ENCODE measurements at regions not wholly inside any gene's neighbourhood (a gene's known extent, or its start where the extent isn't known, plus 50 kb on each side); places are given as distances from the start of the nearest gene placed in this dataset.
"Not testable (repeated sequence)": the region's sequence is repeated elsewhere in the genome, so short reads cannot be mapped to it uniquely, and the experiment has no call there.

- no peak for DNase-seq
Measured at GRCh38 chrX:150217609-150218008, 145.5 kb upstream of the MAMLD1 start.

- peak in 1 of 2 donors; percentile 40 for DNase-seq
Measured at GRCh38 chrX:150219374-150220185, 143.5 kb upstream of the MAMLD1 start.

DNA sequence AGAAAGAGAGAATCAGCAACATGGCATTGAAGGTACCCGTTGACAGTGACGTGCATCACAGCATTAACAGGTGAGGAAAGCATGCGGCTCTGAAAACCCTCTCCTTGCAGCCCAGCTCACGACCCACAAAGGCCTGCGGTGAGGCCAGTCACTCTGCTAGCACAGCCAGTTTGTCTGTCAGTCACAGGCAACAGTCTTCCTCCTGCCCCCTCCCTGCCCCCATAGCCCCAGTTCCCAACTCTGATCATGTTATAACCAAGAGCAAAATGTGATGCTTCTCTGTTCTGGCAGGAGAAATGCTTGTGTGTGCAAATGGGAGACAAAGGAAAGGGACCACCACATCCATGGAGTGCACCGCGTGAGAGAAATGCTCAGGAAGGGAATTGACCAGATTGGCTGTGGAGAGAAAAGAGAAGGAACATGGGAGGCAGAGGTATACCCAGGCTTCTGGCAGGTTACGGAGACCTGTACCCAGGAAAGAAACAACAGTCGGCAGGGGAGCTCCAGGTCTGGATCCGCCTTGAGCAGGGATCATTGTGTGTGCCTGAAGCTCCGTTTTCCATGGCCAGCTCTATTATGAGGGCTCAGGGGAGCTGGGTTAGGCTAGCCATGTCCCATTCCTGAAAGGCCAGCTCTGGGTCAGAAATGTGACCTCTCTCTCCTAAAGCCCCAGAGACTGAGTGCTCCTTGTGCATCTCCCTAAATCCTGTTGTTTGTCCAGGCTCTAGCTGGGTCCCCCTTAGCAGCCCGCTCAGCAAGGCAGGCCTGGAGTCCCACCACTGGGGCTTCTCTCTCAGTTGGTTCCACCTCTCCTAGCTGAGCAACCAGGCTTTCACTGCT, 139.7 kb upstream of the MAMLD1 start:
- DNase-seq = no peak

- DNase-seq = no peak
Measured at GRCh38 chrX:150224676-150225075, 138.4 kb upstream of the MAMLD1 start.

DNA sequence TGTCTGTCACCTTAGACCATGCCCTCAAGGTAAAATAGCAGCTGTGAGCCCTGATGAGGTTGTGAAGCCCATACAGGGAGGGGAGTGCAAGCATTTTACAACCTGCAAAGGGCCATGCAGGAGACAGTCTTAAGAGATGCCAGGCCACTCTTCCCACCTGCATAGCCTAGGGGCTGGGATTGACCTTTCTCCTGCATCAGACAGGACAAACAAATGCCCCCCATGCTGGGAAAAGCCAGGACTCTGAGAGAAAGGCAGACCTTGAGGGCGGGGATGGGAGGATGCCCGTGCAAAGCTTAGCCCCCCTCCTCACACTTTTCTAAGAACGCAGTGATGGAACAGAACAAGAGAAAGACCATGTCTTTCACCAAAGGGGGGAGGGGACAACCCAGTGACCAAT, 137.9 kb upstream of the MAMLD1 start:
- DNase-seq = no peak

DNA sequence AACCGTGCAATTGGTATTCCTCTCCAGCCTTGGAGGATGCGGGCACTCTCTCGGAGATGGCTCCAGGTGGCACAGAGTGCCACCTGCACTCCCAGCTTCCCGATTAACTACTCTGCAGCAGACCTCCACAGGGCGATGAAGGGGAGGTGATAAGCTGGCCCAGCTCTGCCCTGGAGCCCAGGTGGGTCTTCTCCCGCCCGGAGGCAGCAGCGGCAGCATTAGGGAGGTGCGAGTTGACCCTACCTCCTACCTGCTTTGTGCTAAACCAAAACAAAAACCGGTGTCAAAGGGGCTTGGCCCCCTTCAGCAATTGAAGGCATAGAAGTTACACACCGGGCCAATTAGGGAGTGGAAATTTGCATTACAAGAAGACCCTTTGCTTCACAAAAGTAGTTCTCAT, 137.4 kb upstream of the MAMLD1 start:
- no peak for DNase-seq

- no peak for DNase-seq
Measured at GRCh38 chrX:150226223-150226965, 136.7 kb upstream of the MAMLD1 start.

DNA sequence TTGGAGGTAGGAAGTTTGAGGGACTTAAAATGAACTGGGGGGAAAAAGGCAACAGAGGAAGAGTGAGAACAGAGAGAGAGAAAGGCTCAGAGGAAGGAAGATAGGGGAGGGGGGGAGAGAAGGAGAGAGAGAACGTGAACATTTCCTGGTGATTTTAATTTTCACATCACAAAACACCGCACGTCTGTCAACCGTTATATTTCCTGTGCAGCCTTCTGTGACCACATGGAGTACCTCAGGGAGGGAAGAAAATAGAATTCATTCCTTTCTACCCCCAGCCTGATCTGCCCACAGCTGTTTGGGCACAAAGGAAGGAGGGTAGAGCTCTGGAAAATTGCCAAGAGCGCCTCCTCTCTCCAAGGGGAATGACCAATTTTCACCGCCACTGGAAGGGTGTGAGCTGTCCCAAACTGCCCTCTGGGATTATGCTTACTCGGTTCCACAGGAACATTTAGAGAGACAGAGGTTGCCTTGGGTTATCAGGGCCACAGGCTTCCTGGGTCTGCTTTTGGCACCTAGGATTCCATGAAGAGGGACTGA, 135.7 kb upstream of the MAMLD1 start:
- DNase-seq = no peak

- DNase-seq = no peak
Measured at GRCh38 chrX:150227873-150228410, 135.2 kb upstream of the MAMLD1 start.

GRCh38 chrX:150228431-150228830, 134.7 kb upstream of the MAMLD1 start:
- DNase-seq = no peak

- DNase-seq = no peak
Measured at GRCh38 chrX:150229030-150229429, 134.1 kb upstream of the MAMLD1 start.

- DNase-seq = no peak
Measured at GRCh38 chrX:150229481-150229880, 133.6 kb upstream of the MAMLD1 start.

DNA sequence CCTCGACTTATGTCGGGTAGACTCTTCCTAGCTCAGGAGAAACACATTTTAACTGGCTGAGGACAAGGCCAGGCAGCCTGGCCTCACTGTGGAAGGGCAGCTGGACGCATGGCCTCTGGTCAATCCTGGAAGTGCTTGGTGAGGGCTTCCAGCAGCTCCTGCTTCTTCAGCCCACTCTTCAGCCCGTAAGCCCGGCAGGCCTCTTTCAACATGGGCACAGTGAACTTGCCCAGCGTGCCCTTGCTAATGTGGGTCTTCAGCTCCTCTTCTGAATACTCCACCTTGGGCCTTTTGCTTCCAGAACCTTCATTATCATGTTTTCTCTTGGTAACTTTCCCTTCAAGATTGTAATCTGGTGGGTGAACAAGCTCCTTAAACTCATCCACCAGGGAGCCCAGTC, 132.2 kb upstream of the MAMLD1 start:
- DNase-seq = not testable (repeated sequence)

DNA sequence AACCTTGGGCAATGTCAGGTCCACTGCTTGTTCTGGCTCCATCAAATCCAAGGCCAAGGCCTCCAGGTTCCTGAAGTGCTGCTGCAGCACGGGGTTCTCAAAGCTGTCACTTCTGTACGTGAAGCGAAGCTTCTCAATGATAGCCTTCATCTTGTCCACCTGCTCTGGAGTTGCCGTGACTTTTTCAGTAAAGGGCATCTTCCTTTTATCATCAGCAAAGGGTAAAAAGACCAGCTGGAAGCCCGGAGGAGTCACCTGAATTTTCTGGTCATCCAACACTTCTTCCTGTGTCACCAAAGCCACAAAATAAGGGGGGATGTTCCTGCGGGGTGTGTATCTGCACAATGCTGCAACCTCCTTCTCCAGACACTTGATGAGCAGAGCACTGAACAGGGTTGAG, 131.7 kb upstream of the MAMLD1 start:
- DNase-seq = not testable (repeated sequence)

DNA sequence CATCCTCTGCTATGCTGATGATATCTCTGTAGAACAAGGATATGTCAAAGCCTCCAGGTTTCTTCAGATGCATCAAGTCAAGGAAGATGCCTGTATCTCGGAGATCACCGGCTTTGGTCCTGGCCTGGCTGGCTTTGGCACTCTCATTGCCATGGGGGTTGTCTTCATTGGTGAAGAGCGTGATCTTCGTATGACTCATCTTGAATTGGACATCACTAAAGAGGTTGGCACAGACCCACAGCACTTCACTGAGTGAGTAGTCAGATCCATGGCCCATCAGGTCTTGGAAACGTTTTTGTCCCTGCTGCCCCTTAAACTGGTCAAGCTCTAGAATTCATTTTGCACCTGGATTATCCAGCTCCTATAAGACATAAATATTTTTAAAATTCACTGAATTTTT, 130.9 kb upstream of the MAMLD1 start:
- DNase-seq = not testable (repeated sequence)

DNA sequence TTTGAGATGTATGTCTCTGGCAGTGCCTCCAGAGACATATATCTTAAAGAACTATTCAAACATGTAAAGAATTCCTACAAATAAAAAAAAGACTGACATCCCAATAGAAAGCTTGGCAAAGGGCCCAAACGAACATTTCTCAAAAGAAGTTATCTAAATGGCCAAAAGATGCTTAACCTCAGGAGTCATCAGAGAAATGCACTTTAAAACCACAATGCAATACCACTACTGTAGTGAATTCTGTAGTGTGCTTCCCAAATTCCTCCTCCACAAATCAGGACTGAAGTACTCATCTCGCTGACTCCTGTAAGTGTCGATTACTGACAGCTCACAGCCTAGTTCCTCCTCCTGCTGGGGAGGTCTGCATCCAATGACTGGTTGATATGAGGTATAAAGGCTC, 129.0 kb upstream of the MAMLD1 start:
- DNase-seq = no peak

DNA sequence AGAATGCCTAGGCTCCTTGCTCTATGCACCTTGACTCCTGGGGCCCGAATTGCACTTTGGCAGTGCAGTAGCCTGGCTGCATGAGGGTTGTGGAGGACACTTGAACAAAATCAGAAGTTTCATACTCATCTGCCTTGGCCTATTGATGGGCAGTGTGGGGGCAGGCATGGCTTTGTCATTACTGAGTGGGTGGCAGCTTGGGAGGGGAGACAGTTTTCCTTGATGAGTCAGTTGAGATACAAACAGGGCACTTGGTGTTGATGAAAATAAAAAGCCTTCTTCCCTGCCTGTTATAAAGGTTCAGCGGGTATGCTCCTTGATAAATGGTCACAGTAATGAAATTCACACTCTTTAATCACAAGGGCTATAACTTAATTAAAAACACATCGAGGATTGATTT, 126.8 kb upstream of the MAMLD1 start:
- DNase-seq = peak; percentile 15 to 51

DNA sequence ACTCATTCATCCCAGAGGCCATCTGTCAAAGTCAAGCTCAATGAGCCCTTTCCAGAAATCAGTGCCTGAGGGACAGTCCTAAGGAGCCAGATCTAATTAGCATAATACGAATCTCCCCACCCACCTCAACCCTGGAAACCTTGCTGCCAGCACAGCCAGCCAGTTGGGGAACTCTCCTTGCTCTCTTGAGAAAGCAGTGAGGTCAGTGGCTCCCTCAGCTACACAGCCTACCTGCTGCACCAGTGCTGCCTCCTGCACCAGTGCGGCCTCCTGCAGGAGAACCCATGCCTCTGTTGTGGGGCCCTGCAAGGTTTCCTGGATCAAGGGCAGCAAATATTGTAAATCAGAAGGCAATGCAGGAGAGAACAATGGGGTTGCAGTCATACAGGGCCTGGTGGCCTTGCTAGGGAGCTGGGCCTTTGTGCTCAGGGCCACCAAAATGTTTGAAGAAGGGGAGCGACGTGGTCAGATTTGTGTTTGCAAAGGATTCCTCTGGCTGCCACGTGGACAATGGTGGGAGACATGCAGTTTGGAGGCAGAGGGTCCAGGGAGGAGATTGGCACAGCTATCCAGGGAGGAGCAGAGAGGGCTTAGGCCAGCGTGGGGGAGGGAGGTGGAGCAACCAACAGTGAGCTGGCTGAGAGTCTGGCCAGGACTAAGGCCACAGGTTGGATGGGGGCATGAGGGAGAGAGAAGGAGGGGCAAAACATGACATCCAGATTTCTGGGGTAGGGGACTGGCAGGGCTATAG, 124.3 kb upstream of the MAMLD1 start:
- peak in 1 of 2 donors; percentile 55 for DNase-seq

DNA sequence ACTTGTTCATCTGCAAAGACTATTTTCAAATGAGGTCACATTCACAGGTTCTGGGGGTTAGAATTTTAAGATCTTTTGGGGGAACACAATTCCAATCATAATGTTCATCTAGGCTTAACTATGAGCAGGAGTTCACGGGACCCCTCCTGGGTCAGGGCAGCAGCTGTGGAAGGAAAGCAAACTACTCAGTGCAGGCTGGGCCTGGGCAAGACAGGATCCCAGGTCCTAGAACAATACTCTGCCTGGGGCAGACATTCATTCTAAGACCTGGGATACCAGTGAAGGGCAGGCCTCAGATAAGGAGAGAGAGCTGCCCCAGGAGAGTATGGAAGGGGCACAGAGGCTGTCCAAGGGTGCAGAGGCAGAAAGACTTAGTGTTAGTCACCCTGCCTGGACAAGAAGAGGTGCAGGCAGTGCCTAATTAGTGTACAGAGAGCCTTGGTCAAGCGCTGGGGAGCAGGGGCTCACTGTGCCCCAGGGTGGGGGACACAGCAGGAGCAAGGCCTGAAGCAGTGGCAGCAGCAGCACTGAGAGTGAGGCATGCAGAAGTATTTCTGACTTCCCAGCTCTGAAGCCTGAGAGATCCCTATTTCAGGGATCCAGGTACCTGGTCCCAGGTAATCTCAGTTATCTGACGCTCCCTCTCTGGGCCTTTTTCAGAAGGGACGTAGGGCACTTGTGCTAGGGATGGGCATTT, 123.0 kb upstream of the MAMLD1 start:
- DNase-seq = no peak

- no peak for DNase-seq
Measured at GRCh38 chrX:150240643-150240970, 122.5 kb upstream of the MAMLD1 start.

DNA sequence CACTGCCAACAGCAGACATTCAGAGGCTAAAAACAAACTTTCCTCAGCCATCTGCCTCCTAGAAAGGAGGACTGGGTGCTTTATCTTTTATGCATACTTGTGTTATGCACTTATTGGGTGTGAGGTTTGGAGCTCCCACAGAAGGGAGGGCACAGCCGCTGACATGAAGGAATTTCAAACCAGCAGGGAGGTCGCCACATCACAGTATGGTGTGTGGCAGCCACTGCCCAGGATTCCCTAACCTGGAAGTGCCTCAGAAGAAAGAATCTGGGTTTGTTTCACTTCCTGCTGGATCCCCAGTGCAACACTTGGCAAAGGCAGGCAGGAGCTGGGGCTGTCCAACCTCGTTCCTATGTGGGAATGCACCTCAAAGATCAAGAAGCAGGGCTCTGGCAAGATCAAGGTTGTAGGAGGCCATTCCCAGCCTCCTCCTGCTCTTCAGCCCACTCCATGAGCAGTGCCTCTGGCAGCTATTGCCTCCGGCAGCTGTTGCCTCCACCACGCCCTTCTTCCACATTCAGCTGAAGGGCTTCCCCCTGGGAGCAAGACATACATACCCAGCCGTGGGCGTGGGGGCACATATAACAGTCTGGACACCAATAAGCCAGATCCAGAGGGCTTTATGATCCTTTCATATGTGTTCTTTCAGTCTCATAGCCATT, 109.0 kb upstream of the MAMLD1 start:
- DNase-seq = no peak
